H1 (cell line): ENCODE measurements at regions not wholly inside any gene's neighbourhood (a gene's known extent, or its start where the extent isn't known, plus 50 kb on each side); places are given as distances from the start of the nearest gene placed in this dataset.

Experiments used
- CBX5 ChIP-seq: fragments of 300-800, 300-1000 bp; sonication (generic); IDR thresholded peaks from 2 replicates; pipeline ENCODE4 v1.7.1; 2016; ENCODE audit warnings: antibody characterized with exemption, low read length, low read depth
- JUND ChIP-seq: IDR thresholded peaks from 2 replicates; pipeline ENCODE4 v1.6.1; 2011; ENCODE audit warnings: mild to moderate bottlenecking, improper control_type of control experiment, low read length
- KDM1A ChIP-seq: fragments of 200-600, 300-600 bp; sonication (generic); IDR thresholded peaks from 2 replicates; pipeline ENCODE4 v1.7.1; 2016; ENCODE audit warnings: mild to moderate bottlenecking, low read length, borderline replicate concordance
- TF ChIP-seq, protein P1 (sequence below): IDR thresholded peaks from 2 replicates; pipeline ENCODE4 v1.6.1; 2011; ENCODE audit warnings: low read length, improper control_type of control experiment
- TF ChIP-seq, protein P2 (sequence below): IDR thresholded peaks from 2 replicates; pipeline ENCODE4 v1.6.1; 2012; ENCODE audit warnings: inconsistent platforms

DNA sequence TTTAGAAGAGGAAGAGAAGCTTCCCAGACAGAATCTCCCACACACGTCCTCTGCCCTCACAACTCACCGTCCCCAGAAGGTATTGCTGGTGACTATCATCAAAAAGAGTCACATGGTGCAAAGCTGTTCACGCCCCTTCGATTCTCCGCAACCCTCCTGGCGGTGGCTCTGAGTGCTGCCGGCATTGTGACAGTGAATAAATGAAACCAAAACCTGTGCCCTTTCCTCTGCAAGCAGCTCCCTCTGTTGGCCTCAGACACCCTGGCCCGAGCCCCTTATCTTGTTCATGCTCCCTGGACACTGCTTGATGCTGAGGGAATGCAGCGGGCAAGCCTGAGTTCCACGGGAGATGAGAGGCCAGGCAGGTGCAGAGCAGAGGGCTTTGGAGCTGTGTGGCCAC, 510.3 kb downstream of the NPHP4 start (continued):
- TF ChIP-seq JUND (no peak), KDM1A (no peak), CBX5 (no peak)
- TF ChIP-seq, protein P1, sequence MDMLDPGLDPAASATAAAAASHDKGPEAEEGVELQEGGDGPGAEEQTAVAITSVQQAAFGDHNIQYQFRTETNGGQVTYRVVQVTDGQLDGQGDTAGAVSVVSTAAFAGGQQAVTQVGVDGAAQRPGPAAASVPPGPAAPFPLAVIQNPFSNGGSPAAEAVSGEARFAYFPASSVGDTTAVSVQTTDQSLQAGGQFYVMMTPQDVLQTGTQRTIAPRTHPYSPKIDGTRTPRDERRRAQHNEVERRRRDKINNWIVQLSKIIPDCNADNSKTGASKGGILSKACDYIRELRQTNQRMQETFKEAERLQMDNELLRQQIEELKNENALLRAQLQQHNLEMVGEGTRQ = peak; percentile 72
- TF ChIP-seq, protein P2, sequence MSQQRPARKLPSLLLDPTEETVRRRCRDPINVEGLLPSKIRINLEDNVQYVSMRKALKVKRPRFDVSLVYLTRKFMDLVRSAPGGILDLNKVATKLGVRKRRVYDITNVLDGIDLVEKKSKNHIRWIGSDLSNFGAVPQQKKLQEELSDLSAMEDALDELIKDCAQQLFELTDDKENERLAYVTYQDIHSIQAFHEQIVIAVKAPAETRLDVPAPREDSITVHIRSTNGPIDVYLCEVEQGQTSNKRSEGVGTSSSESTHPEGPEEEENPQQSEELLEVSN = peak; percentile 80
